ENCODE measurements at regions not wholly inside any gene's neighbourhood (a gene's known extent, or its start where the extent isn't known, plus 50 kb on each side); places are given as distances from the start of the nearest gene placed in this dataset.

DNA sequence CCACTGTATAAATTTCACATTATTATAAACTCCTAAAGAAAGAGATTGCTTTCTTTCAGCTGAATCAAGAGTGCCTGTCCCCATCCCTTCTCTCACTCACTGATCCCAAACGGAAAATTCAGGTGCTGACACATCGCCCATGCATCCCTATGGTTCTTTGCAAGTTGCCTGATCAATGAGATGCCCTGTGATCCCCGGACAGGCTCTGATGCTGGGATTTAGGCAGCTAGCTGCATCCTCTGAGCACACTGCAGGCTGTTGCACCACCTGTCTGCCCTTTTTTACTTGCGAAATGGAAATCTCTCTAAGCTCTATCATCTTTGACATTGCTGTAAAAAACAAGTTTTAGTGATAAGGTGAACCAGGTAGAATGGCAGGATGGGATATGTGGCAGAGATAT, 456.5 kb downstream of the GATA3 start:
- Histone ChIP-seq H3K36me3 (ENCODE audit: insufficient read depth, low read length) (no peaks in the 10 kb centered on the region), H3K79me2 (ENCODE audit: insufficient read depth, low read length) (no peaks in the 10 kb centered on the region), H3K27me3 (ENCODE audit: insufficient read depth, low read length) (no peaks in the 10 kb centered on the region), H3K9me2 (ENCODE audit: low read depth, low read length) (no peaks in the 10 kb centered on the region), H2AFZ (ENCODE audit: low read length) (no peak overlapping the region), H3K4me1 (ENCODE audit: insufficient read depth, low read length, severe bottlenecking) (no peaks in the 10 kb centered on the region), H3K4me2 (ENCODE audit: low read length) (no peak overlapping the region), H4K20me1 (ENCODE audit: insufficient read depth, low read length) (no peaks in the 10 kb centered on the region), H3K4me3 (ENCODE audit: low read depth, low read length, poor library complexity, severe bottlenecking) (no peak overlapping the region), H3K9me3 (ENCODE audit: low read length) (no peaks in the 10 kb centered on the region), H3K27ac (ENCODE audit: low read depth, low read length, poor library complexity, severe bottlenecking) (no peak overlapping the region), H3F3A (ENCODE audit: insufficient read depth, low read length) (no peaks in the 10 kb centered on the region), H3K9ac (ENCODE audit: low read length) (no peak overlapping the region)
- TF ChIP-seq, protein P1, sequence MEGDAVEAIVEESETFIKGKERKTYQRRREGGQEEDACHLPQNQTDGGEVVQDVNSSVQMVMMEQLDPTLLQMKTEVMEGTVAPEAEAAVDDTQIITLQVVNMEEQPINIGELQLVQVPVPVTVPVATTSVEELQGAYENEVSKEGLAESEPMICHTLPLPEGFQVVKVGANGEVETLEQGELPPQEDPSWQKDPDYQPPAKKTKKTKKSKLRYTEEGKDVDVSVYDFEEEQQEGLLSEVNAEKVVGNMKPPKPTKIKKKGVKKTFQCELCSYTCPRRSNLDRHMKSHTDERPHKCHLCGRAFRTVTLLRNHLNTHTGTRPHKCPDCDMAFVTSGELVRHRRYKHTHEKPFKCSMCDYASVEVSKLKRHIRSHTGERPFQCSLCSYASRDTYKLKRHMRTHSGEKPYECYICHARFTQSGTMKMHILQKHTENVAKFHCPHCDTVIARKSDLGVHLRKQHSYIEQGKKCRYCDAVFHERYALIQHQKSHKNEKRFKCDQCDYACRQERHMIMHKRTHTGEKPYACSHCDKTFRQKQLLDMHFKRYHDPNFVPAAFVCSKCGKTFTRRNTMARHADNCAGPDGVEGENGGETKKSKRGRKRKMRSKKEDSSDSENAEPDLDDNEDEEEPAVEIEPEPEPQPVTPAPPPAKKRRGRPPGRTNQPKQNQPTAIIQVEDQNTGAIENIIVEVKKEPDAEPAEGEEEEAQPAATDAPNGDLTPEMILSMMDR (IDR thresholded peaks at IDR 0.05; ENCODE audit: low read length), result no peak
- TF ChIP-seq EZH2 (IDR thresholded peaks at IDR 0.05; ENCODE audit: borderline replicate concordance, low read length), result no peak

DNA sequence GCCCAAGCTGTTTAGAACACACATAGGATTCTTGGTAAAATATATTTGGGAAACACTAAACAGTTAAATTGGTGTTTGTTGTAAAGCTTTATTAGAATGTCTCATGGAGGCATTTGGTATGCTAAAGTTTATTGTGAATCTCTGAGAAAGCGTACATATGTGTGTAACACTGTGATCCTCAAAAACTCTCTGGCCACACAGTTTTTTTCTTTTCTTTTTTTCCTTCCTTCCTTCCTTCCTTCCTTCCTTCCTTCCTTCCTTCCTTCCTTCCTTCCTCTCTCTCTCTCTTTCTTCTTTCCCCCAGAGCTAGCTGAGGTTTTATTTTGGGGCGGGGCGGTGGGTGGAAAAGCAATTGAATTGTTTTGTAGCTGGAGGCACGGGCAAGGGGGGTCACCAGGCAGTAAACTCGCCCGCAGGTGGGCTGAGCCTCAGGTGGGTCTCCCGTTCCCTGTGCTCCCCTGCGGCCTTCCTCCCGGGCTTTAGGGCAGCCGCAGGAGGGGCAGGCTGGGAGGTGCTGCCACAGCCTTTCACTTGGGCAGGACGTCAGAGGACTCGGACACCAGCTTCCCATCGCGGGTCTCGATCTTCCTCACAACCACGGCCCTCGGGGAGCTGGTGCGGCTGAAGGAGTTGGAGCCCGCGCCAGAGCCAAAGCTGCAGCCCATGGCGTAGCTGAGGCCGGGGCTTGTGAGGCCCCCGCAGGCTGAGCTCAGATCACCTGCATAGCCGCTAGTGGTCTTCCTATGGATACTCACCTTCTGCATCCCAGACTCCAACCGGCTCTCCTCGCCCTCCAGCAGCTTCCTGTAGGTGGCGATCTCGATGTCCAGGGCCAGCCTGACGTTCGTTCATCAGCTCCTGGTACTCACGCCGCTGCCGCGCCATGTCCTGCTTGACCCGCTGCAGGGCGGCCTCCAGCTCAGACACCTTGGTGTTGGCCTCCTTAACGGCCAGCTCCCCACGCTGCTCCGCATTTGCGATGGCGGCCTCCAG, 459.0 kb downstream of the GATA3 start:
- Histone ChIP-seq H3K27ac (ENCODE audit: low read depth, low read length, poor library complexity, severe bottlenecking) (no peak overlapping the region), H2AFZ (ENCODE audit: low read length) (no peak overlapping the region), H4K20me1 (ENCODE audit: insufficient read depth, low read length) (no peaks in the 10 kb centered on the region), H3K79me2 (ENCODE audit: insufficient read depth, low read length) (no peaks in the 10 kb centered on the region), H3F3A (ENCODE audit: insufficient read depth, low read length) (no peaks in the 10 kb centered on the region), H3K4me1 (ENCODE audit: insufficient read depth, low read length, severe bottlenecking) (no peaks in the 10 kb centered on the region), H3K27me3 (ENCODE audit: insufficient read depth, low read length) (no peaks in the 10 kb centered on the region), H3K4me3 (ENCODE audit: low read depth, low read length, poor library complexity, severe bottlenecking) (no peak overlapping the region), H3K9me3 (ENCODE audit: low read length) (no peaks in the 10 kb centered on the region), H3K9me2 (ENCODE audit: low read depth, low read length) (no peaks in the 10 kb centered on the region), H3K36me3 (ENCODE audit: insufficient read depth, low read length) (no peaks in the 10 kb centered on the region), H3K4me2 (ENCODE audit: low read length) (no peak overlapping the region), H3K9ac (ENCODE audit: low read length) (no peak overlapping the region)
- TF ChIP-seq EZH2 (IDR thresholded peaks at IDR 0.05; ENCODE audit: borderline replicate concordance, low read length), result no peak
- TF ChIP-seq, protein P1 (IDR thresholded peaks at IDR 0.05; ENCODE audit: low read length), result no peak

DNA sequence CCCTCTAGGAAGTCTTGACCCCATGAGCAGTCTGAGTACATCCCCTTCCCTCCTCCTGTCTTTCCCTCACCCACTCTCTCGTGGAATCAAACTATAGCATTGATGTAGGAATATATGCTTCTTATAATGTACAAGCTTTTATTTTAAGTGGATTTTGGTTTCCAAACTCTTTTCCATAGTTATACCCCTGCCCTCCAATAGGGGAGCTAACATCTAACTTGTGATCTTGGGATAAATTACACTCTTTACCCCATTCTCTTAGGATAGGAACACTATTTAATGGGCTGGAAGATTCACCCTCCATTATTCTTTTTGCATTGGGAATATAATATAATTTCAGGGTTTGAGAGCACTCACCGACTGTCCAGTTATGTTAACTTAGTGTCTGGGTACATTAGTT, 465.9 kb downstream of the GATA3 start:
- Histone ChIP-seq H3K4me2 (ENCODE audit: low read length) (no peak overlapping the region), H3K79me2 (ENCODE audit: insufficient read depth, low read length) (no peaks in the 10 kb centered on the region), H3K9ac (ENCODE audit: low read length) (no peak overlapping the region), H3F3A (ENCODE audit: insufficient read depth, low read length) (no peaks in the 10 kb centered on the region), H2AFZ (ENCODE audit: low read length) (no peak overlapping the region), H3K4me1 (ENCODE audit: insufficient read depth, low read length, severe bottlenecking) (no peaks in the 10 kb centered on the region), H3K27me3 (ENCODE audit: insufficient read depth, low read length) (no peaks in the 10 kb centered on the region), H4K20me1 (ENCODE audit: insufficient read depth, low read length) (no peaks in the 10 kb centered on the region), H3K9me3 (ENCODE audit: low read length) (no peaks in the 10 kb centered on the region), H3K4me3 (ENCODE audit: low read depth, low read length, poor library complexity, severe bottlenecking) (no peak overlapping the region), H3K36me3 (ENCODE audit: insufficient read depth, low read length) (no peaks in the 10 kb centered on the region), H3K27ac (ENCODE audit: low read depth, low read length, poor library complexity, severe bottlenecking) (no peak overlapping the region), H3K9me2 (ENCODE audit: low read depth, low read length) (no peaks in the 10 kb centered on the region)
- TF ChIP-seq, protein P1 (IDR thresholded peaks at IDR 0.05; ENCODE audit: low read length), result no peak
- no peak for TF ChIP-seq EZH2 (IDR thresholded peaks at IDR 0.05; ENCODE audit: borderline replicate concordance, low read length)
